Stomach (tissue), 4 donors: ENCODE measurements at regions not wholly inside any gene's neighbourhood (a gene's known extent, or its start where the extent isn't known, plus 50 kb on each side); places are given as distances from the start of the nearest gene placed in this dataset.

Experiments used
- EP300 ChIP-seq: sonication (generic); formaldehyde crosslinking; IDR thresholded peaks from one replicate; pipeline ENCODE4 v1.6.1; 2017; ENCODE audit warnings: antibody characterized with exemption
- POLR2A ChIP-seq, 4 donors: fragments of 450-650 bp; IDR thresholded peaks; one replicate each; pipeline ENCODE4 v1.6.1; 2016; ENCODE audit warnings: antibody characterized with exemption in 4 of 4, control low read depth in 2 of 4, mild to moderate bottlenecking in 1 of 4, moderate library complexity in 1 of 4
- POLR2AphosphoS5 ChIP-seq, 3 donors: sonication (generic); formaldehyde crosslinking; IDR thresholded peaks; one replicate each; pipeline ENCODE4 v1.6.1; 2016; ENCODE audit warnings: antibody characterized with exemption in 3 of 3
- TF ChIP-seq, protein P1 (sequence below), 7 experiments: fragments of 450-650 bp in 4 of 7; fragments of 200-600 bp in 3 of 7; sonication (generic) in 3 of 7; IDR thresholded peaks; one replicate each; pipeline ENCODE4 v1.5.1; 2016 to 2019; ENCODE audit warnings: antibody characterized with exemption in 7 of 7, control low read depth in 2 of 7, mild to moderate bottlenecking in 1 of 7

GRCh38 chr2:191526953-191527556 lies 150.9 kb upstream of the NABP1 start:
- TF ChIP-seq, protein P1, sequence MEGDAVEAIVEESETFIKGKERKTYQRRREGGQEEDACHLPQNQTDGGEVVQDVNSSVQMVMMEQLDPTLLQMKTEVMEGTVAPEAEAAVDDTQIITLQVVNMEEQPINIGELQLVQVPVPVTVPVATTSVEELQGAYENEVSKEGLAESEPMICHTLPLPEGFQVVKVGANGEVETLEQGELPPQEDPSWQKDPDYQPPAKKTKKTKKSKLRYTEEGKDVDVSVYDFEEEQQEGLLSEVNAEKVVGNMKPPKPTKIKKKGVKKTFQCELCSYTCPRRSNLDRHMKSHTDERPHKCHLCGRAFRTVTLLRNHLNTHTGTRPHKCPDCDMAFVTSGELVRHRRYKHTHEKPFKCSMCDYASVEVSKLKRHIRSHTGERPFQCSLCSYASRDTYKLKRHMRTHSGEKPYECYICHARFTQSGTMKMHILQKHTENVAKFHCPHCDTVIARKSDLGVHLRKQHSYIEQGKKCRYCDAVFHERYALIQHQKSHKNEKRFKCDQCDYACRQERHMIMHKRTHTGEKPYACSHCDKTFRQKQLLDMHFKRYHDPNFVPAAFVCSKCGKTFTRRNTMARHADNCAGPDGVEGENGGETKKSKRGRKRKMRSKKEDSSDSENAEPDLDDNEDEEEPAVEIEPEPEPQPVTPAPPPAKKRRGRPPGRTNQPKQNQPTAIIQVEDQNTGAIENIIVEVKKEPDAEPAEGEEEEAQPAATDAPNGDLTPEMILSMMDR (IDR thresholded peaks at IDR 0.05): no peak
- no peak for TF ChIP-seq POLR2A (IDR thresholded peaks at IDR 0.05)
- TF ChIP-seq EP300: no peak
- no peak for TF ChIP-seq POLR2AphosphoS5 (IDR thresholded peaks at IDR 0.05)
